MCF 10A (cell line): ENCODE measurements at regions not wholly inside any gene's neighbourhood (a gene's known extent, or its start where the extent isn't known, plus 50 kb on each side); places are given as distances from the start of the nearest gene placed in this dataset.
A peak's percentile ranks its signal among the peaks of the same experiment; 100 is the strongest.

ENCODE experiments used
- BruUV-seq: library from RNA; stranded (reverse); fragments of 400-500 nt; replicated peaks from 2 replicates; lab custom pipeline; 2021; lab: Mats Ljungman, UMichigan
- CTCF ChIA-PET: fragments of 300-600 bp; sonication (Branson Sonifier 250); formaldehyde crosslinking; extraction: SDS; loops from one replicate; lab custom pipeline; 2021; ENCODE audit warnings: antibody characterized with exemption, inconsistent platforms; lab: Yijun Ruan, JAX
- POLR2A ChIA-PET: fragments of 300-600, 350-650 bp; sonication (Branson Sonifier 250); formaldehyde crosslinking; extraction: SDS; loops from one replicate; lab custom pipeline; 2020; ENCODE audit warnings: antibody characterized with exemption, inconsistent platforms; lab: Yijun Ruan, JAX
- DNase-seq: peaks from one replicate; pipeline ENCODE4 v3.0.0-alpha.2; 2018; ENCODE audit not compliant: unreplicated experiment
- H3K27ac Mint-ChIP-seq: one replicate; pipeline ENCODE4 v1.8.0; 2022; ENCODE audit warnings: mild to moderate bottlenecking, low read depth, mixed read lengths; ENCODE audit not compliant: unreplicated experiment
- H3K27me3 Mint-ChIP-seq: one replicate; pipeline ENCODE4 v1.8.0; 2022; ENCODE audit warnings: mixed read lengths; ENCODE audit not compliant: insufficient read depth, unreplicated experiment
- H3K36me3 Mint-ChIP-seq: one replicate; pipeline ENCODE4 v1.8.0; 2022; ENCODE audit warnings: mild to moderate bottlenecking, moderate library complexity, mixed read lengths; ENCODE audit not compliant: insufficient read depth, unreplicated experiment
- H3K4me1 Mint-ChIP-seq: one replicate; pipeline ENCODE4 v1.8.0; 2022; ENCODE audit warnings: mixed read lengths; ENCODE audit not compliant: insufficient read depth, unreplicated experiment
- H3K4me3 Mint-ChIP-seq: one replicate; pipeline ENCODE4 v1.8.0; 2022; ENCODE audit warnings: mild to moderate bottlenecking, moderate library complexity, mixed read lengths; ENCODE audit not compliant: unreplicated experiment
- H3K9me3 Mint-ChIP-seq: one replicate; pipeline ENCODE4 v1.8.0; 2022; ENCODE audit warnings: mixed read lengths; ENCODE audit not compliant: unreplicated experiment
- intact Hi-C: fragments of 100-400 bp; cut with micrococcal nuclease; formaldehyde crosslinking; loops from 2 replicates; pipeline ENCODE4 v1.14.1; 2022
- TF ChIP-seq, protein P1 (sequence below): fragments of 200-600 bp; IDR thresholded peaks from one replicate; pipeline ENCODE4 v1.8.0; 2022; ENCODE audit warnings: antibody characterized with exemption, mild to moderate bottlenecking; ENCODE audit not compliant: unreplicated experiment

DNA sequence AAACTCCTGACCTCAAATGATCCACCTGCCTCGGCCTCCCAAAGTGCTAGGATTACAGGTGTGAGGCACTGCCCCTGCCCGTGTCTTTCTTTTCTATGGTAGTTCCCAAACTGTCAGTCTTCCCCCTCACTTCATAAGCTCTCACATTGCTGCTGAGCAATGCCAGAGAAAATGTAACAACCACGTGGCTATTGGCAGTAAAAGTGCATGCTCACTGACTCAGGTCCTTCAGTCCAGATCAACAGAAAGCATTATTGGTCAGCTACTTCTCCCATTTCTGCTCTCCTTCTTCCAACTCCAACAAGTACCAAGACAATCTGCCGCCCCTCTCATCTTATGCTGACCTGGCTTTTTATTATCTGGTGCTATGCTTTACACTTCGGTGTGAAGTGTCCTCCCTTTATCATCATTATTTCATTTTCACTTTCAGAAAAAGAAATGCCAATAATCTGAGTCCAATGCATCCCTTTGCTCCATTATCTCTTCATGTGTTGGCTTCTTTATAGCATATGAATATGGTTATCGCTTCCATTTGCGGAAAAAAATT lies 133.8 kb upstream of the UGT8 start:
- no TSS peak for BruUV-seq
- H3K4me3 Mint-ChIP-seq, result no peak overlapping the region
- ChIA-PET POLR2A (no interaction called here), CTCF (interaction anchor here (0.5 kb wide), 1 partner anchor 39 kb away, joined by 3 read pairs; no protein-coding TSS in a partner anchor)
- H3K9me3 Mint-ChIP-seq, result no peaks in the 10 kb centered on the region
- intact Hi-C loops, result no loop called here
- H3K27ac Mint-ChIP-seq, result no peak overlapping the region
- H3K27me3 Mint-ChIP-seq, result peaks cover 57% of the 10 kb centered on the region
- DNase-seq, result peak; percentile 3
- no peaks in the 10 kb centered on the region for H3K36me3 Mint-ChIP-seq
- H3K4me1 Mint-ChIP-seq, result no peaks in the 10 kb centered on the region
- TF ChIP-seq, protein P1, sequence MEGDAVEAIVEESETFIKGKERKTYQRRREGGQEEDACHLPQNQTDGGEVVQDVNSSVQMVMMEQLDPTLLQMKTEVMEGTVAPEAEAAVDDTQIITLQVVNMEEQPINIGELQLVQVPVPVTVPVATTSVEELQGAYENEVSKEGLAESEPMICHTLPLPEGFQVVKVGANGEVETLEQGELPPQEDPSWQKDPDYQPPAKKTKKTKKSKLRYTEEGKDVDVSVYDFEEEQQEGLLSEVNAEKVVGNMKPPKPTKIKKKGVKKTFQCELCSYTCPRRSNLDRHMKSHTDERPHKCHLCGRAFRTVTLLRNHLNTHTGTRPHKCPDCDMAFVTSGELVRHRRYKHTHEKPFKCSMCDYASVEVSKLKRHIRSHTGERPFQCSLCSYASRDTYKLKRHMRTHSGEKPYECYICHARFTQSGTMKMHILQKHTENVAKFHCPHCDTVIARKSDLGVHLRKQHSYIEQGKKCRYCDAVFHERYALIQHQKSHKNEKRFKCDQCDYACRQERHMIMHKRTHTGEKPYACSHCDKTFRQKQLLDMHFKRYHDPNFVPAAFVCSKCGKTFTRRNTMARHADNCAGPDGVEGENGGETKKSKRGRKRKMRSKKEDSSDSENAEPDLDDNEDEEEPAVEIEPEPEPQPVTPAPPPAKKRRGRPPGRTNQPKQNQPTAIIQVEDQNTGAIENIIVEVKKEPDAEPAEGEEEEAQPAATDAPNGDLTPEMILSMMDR, result no peak

DNA sequence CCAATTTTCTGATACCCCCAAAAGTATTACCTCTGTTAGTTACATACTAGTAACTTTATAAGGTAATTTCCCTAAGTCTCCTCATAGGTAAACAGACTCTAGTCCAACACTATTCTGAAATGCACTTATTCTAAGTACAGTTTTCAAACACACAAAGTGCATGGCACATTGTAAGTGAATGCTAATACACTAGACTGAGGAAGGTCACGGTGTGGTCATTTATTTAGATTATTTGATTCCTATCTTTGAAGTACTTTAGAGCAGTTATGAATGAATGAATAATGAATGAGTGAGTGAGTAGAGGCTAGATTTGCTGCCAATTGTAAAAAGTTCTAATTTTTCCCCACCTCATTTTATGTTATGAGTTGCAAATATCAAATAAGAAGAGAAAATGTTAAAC lies 132.8 kb upstream of the UGT8 start:
- Mint-ChIP-seq H3K4me1 (no peaks in the 10 kb centered on the region), H3K9me3 (no peaks in the 10 kb centered on the region), H3K4me3 (no peak overlapping the region), H3K36me3 (no peaks in the 10 kb centered on the region), H3K27me3 (peaks cover 57% of the 10 kb centered on the region), H3K27ac (no peak overlapping the region)
- CTCF ChIA-PET, result no interaction called here
- TF ChIP-seq, protein P1, result no peak
- no peak for DNase-seq
- intact Hi-C loops, result no loop called here
- no TSS peak for BruUV-seq
- POLR2A ChIA-PET, result no interaction called here

DNA sequence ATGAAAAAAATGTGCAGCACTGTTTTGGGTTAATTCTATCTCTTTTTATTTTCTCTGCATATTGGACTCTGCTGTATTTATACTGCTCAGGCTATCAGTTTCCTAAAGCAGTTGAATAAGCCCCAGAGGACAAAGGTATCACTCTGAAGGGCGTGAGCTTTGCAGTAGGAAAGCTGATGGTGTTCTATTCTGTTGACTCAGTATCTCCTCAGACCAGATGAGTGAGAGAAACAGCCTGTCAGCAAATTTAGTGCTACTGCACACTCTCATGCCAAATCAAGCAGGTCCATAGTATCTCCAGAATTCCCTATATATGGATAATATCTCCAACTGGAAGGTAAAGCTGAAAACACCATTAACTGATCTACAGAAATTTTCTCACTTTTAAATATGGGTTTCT lies 132.3 kb upstream of the UGT8 start:
- Mint-ChIP-seq H3K27me3 (peaks cover 58% of the 10 kb centered on the region), H3K9me3 (no peaks in the 10 kb centered on the region), H3K4me1 (no peaks in the 10 kb centered on the region), H3K36me3 (no peaks in the 10 kb centered on the region), H3K27ac (no peak overlapping the region), H3K4me3 (no peak overlapping the region)
- intact Hi-C loops, result no loop called here
- TF ChIP-seq, protein P1, result no peak
- ChIA-PET CTCF (no interaction called here), POLR2A (interaction anchor here (0.6 kb wide), 1 partner anchor 1256 kb away, joined by 3 read pairs; no protein-coding TSS in a partner anchor)
- no TSS peak for BruUV-seq
- no peak for DNase-seq

DNA sequence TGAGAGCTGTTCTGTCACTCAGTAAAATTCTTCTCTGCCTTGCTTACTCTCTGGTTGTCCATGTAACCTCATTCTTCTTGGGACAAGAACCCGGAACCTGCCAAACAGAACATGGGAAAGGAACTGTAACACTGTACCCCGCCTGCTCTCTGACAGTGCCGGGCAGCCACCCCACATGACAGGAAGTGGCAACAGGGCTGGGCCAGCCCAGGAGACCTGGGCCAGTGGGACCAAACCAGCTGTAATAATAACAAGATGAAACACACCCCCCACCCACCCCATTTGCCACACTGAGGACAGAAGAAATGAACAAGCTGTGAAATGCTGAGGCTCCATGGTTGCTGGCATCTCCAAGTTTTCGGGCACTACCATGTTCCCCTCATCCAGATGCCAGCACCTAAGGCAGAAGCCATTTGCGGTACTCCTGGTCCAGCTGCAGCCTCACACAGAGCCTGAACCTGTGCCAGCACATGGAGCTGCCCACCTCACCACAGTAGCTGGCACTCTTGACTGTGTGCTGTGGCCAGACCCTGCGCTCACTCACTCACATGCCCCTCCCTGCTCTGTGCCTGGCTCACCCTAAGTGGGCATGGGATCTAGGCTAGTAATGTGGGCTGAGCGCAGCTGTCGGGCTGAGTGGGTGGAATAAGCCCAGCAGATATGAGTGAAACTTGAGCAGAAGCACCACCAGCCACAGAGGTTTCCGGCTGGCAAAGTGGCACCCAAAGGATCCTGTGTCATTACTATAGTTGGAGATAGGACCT lies 126.2 kb upstream of the UGT8 start:
- Mint-ChIP-seq H3K27ac (no peak overlapping the region), H3K9me3 (no peaks in the 10 kb centered on the region), H3K27me3 (peaks cover 49% of the 10 kb centered on the region), H3K4me1 (no peaks in the 10 kb centered on the region), H3K4me3 (no peak overlapping the region), H3K36me3 (no peaks in the 10 kb centered on the region)
- no peak for DNase-seq
- no TSS peak for BruUV-seq
- intact Hi-C loops, result no loop called here
- TF ChIP-seq, protein P1, result no peak
- ChIA-PET CTCF (no interaction called here), POLR2A (no interaction called here)
